ENCODE measurements at regions not wholly inside any gene's neighbourhood (a gene's known extent, or its start where the extent isn't known, plus 50 kb on each side); places are given as distances from the start of the nearest gene placed in this dataset.

DNA sequence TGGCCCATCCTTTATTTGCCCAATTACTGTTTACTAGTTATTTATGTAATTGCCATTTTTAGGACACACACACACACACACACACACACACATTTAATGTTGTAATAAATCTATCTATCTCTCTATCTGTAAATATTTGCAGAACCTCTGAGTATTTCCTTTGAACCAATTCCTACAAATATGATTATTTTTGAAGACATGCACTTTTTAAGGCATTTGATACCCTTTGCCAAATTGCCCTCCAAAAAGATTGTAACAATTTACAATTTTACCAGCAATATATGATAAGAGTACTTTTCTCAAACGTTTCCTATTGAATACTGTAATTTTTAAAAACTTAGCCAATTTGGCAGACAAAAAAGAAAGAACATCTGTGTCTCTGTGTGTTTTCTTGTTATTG lies 143.8 kb upstream of the FOXF1 start:
- H3K4me1 ChIP-seq = peaks cover 0 to 56% (median 49%) of the 10 kb centered on the region in 4 donors
- WGBS, 2 donors = 5 to 39% methylated on average over 1 of the region's 1 CpG

DNA sequence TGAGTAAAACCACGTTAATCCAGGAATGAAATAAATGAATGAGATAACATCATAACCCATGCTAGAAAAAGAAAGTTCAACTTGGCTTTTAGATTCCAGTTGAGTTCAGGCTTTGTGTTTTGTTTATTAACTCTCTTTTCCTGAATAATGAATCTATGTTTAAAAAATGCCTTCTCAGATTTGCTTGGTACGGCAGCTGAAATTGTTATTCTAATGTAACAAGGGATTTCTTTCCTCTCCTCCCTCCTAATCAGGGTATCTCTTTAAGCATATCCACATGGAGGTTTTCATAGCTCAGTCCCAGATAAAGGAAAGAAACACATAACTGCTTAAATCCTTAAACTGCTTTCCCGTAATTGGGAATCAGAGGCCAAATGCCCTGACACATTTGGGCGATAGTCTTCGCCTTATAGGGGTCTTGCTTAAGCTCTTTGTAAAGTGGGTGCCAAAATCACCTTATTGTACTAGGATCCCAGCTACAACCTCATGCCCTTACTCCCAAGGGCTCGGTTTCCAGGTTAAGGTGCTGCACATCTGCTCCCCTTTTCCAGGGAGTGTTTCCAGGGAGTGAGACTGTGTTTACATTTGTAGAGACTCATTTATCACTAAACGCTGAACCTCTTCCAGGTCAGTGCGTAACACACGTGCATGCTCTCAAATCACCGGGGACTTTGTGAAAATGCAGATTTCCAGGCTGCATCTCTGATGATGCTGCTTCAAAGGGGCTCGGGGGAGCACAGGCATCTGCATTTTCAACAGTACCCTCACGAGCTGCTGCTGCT lies 142.8 kb upstream of the FOXF1 start:
- intact Hi-C loops (cut with DNase I) = no loop called here

More for the DNA sequence above, 143.8 kb upstream of the FOXF1 start:
- Histone ChIP-seq H3K27me3 (no peaks in the 10 kb centered on the region), H3K36me3 (no peaks in the 10 kb centered on the region), H3K9me3 (no peaks in the 10 kb centered on the region), H3K27ac (peak overlapping the region; percentile 83 to 89 (median 85)), H3K4me3 (no peak overlapping the region)
- intact Hi-C loops (cut with DNase I) = no loop called here
- TF ChIP-seq EP300 (IDR thresholded peaks at IDR 0.05) (no peak), POLR2A (IDR thresholded peaks at IDR 0.05) (no peak), POLR2AphosphoS5 (IDR thresholded peaks at IDR 0.05) (no peak)
- TF ChIP-seq, protein P1, sequence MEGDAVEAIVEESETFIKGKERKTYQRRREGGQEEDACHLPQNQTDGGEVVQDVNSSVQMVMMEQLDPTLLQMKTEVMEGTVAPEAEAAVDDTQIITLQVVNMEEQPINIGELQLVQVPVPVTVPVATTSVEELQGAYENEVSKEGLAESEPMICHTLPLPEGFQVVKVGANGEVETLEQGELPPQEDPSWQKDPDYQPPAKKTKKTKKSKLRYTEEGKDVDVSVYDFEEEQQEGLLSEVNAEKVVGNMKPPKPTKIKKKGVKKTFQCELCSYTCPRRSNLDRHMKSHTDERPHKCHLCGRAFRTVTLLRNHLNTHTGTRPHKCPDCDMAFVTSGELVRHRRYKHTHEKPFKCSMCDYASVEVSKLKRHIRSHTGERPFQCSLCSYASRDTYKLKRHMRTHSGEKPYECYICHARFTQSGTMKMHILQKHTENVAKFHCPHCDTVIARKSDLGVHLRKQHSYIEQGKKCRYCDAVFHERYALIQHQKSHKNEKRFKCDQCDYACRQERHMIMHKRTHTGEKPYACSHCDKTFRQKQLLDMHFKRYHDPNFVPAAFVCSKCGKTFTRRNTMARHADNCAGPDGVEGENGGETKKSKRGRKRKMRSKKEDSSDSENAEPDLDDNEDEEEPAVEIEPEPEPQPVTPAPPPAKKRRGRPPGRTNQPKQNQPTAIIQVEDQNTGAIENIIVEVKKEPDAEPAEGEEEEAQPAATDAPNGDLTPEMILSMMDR (IDR thresholded peaks at IDR 0.05) = no peak
- DNase-seq = no peak

DNA sequence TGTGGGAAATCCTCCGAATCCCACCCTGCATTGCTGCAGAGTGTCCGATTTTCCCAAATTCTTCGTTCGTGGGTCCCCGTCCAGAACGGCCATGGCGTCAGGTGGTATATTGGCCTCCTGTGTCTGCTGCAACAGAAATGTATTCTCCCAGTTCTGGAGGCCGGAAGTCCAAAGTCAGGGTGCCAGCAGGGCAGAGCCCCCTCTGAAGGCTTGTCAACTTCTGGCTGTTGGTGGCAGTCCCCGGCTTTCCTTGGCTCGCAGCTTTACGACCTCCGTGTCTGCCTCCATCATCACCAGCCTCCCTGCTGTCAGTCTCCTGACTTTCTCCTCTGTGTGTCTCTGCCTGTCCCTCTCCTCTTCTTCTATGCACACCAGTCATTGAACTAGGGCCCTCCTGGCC lies 142.1 kb upstream of the FOXF1 start:
- no peak overlapping the region for H3K4me3 ChIP-seq
- no peaks in the 10 kb centered on the region for H3K36me3 ChIP-seq
- H3K9me3 ChIP-seq = no peaks in the 10 kb centered on the region
- intact Hi-C loops (cut with DNase I) = no loop called here
- WGBS, 2 donors = 82 to 89% methylated on average over 12 of the region's 12 CpGs
- TF ChIP-seq EP300 (IDR thresholded peaks at IDR 0.05) (no peak), POLR2A (IDR thresholded peaks at IDR 0.05) (no peak), POLR2AphosphoS5 (IDR thresholded peaks at IDR 0.05) (no peak)
- TF ChIP-seq, protein P1 (IDR thresholded peaks at IDR 0.05) = no peak
- H3K4me1 ChIP-seq = peaks cover 0 to 50% (median 44%) of the 10 kb centered on the region in 4 donors
- peak overlapping the region; percentile 83 to 89 (median 85) for H3K27ac ChIP-seq
- peak; percentile 60 for DNase-seq
- no peaks in the 10 kb centered on the region for H3K27me3 ChIP-seq

More for the DNA sequence above, 142.8 kb upstream of the FOXF1 start:
- 50 to 58% methylated on average over 12 of the region's 12 CpGs for WGBS, 2 donors
- no peaks in the 10 kb centered on the region for H3K27me3 ChIP-seq
- no peaks in the 10 kb centered on the region for H3K9me3 ChIP-seq
- peak; percentile 25 to 66 (median 62) for TF ChIP-seq POLR2AphosphoS5 (IDR thresholded peaks at IDR 0.05)
- no peak for TF ChIP-seq EP300 (IDR thresholded peaks at IDR 0.05)
- TF ChIP-seq, protein P1 (IDR thresholded peaks at IDR 0.05) = no peak
- peaks cover 0 to 56% (median 48%) of the 10 kb centered on the region in 4 donors for H3K4me1 ChIP-seq
- H3K36me3 ChIP-seq = no peaks in the 10 kb centered on the region
- H3K27ac ChIP-seq = peak overlapping the region; percentile 83 to 89 (median 85)
- DNase-seq = peak; percentile 77
- H3K4me3 ChIP-seq = no peak overlapping the region

DNA sequence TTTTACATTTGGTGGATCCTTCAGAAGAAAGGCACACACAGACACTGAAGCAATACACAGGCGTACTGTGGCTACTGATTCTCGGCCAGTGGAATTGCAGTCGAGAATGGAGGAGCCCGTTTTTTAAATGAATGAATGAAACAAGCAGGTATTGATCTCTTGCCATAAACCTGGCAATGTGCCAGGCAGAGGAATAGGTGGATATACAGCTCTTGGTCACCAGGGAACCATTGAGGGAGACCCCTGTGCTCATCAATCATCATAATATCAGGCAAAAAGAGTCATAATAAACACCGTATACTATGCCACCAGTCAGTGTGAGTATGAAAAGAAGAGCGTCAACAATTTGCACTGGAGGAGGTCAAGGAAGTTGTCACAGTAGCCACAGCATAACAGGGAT lies 140.3 kb upstream of the FOXF1 start:
- peaks cover 0 to 34% (median 30%) of the 10 kb centered on the region in 4 donors for H3K4me1 ChIP-seq
- H3K27me3 ChIP-seq = no peaks in the 10 kb centered on the region
- no peak overlapping the region for H3K27ac ChIP-seq
- no peaks in the 10 kb centered on the region for H3K36me3 ChIP-seq
- H3K9me3 ChIP-seq = no peaks in the 10 kb centered on the region
- TF ChIP-seq EP300 (IDR thresholded peaks at IDR 0.05) (no peak), POLR2A (IDR thresholded peaks at IDR 0.05) (no peak), POLR2AphosphoS5 (IDR thresholded peaks at IDR 0.05) (no peak)
- TF ChIP-seq, protein P1 (IDR thresholded peaks at IDR 0.05) = no peak
- WGBS, 2 donors = 83 to 92% methylated on average over 6 of the region's 6 CpGs
- DNase-seq = no peak
- H3K4me3 ChIP-seq = no peak overlapping the region
- intact Hi-C loops (cut with DNase I) = no loop called here

All from sigmoid colon (tissue), 6 donors.